Left lung (tissue), 4 donors: ENCODE measurements at regions not wholly inside any gene's neighbourhood (a gene's known extent, or its start where the extent isn't known, plus 50 kb on each side); places are given as distances from the start of the nearest gene placed in this dataset.

Experiments used
- ATAC-seq: fragments of 200-7000 bp; cut with Tn5 transposase; one replicate; pipeline ENCODE4 v1.9.1; 2020; ENCODE audit warnings: moderate library complexity
- DNase-seq, 4 donors: peaks; one replicate each; pipeline ENCODE4 v3.0.0-alpha.2; 2013 to 2020
- H3K27ac ChIP-seq, 2 donors: fragments of 200-600 bp; sonication (generic) in 1 of 2; one replicate each; pipeline versions ENCODE4 v1.5.0 to v1.8.0; 2020 to 2021
- H3K27me3 ChIP-seq, 2 donors: fragments of 200-600 bp; sonication (generic) in 1 of 2; one replicate each; pipeline versions ENCODE4 v1.5.0 to v1.8.0; 2020 to 2021
- H3K36me3 ChIP-seq, 2 donors: fragments of 200-600 bp; sonication (generic) in 1 of 2; one replicate each; pipeline versions ENCODE4 v1.5.0 to v1.8.0; 2020 to 2021
- H3K4me1 ChIP-seq, 2 donors: fragments of 200-600 bp; one replicate each; pipeline ENCODE4 v1.8.0; 2021
- H3K4me3 ChIP-seq, 2 donors: fragments of 200-600 bp; sonication (generic) in 1 of 2; one replicate each; pipeline versions ENCODE4 v1.5.0 to v1.8.0; 2020 to 2021; ENCODE audit warnings: mild to moderate bottlenecking in 1 of 2
- H3K9me3 ChIP-seq, 2 donors: fragments of 200-600 bp; sonication (generic) in 1 of 2; one replicate each; pipeline versions ENCODE4 v1.5.0 to v1.8.0; 2020 to 2021
- CTCF ChIP-seq, 2 donors: fragments of 200-600 bp; sonication (generic) in 1 of 2; IDR thresholded peaks; one replicate each; pipeline versions ENCODE4 v1.5.0 to v1.8.0; 2021; ENCODE audit warnings: antibody characterized with exemption in 2 of 2
- intact Hi-C, 2 donors: fragments of 100-400 bp; cut with DNase I; formaldehyde crosslinking; loops; one replicate each; pipeline versions ENCODE4 v1.11.2 to v1.14.2; 2022
- donor health status: DM: no; HTN: yes; CAD: no.
- donor health status: DM: no; HTN: no; CAD: no.

- ATAC-seq (no peak), DNase-seq (no peak)
- intact Hi-C loops: no loop called here
- Histone ChIP-seq H3K27ac (no peak overlapping the region), H3K9me3 (peaks cover 0 to 17% of the 10 kb centered on the region in 2 donors), H3K4me1 (no peaks in the 10 kb centered on the region), H3K27me3 (no peaks in the 10 kb centered on the region), H3K4me3 (no peak overlapping the region), H3K36me3 (no peaks in the 10 kb centered on the region)
- no peak for TF ChIP-seq CTCF (IDR thresholded peaks at IDR 0.05)
Measured at GRCh38 chr2:65675350-65675749, 243.0 kb upstream of the SPRED2 start.

- no peaks in the 10 kb centered on the region for H3K27me3 ChIP-seq
- DNase-seq (no peak), ATAC-seq (no peak)
- no peak overlapping the region for H3K27ac ChIP-seq
- intact Hi-C loops: no loop called here
- H3K36me3 ChIP-seq: no peaks in the 10 kb centered on the region
- TF ChIP-seq CTCF (IDR thresholded peaks at IDR 0.05): no peak
- peaks cover 0 to 41% of the 10 kb centered on the region in 2 donors for H3K9me3 ChIP-seq
- no peaks in the 10 kb centered on the region for H3K4me1 ChIP-seq
- H3K4me3 ChIP-seq: no peak overlapping the region
Measured at GRCh38 chr2:65671670-65672242, 239.4 kb upstream of the SPRED2 start.

- no peak overlapping the region for H3K4me3 ChIP-seq
- TF ChIP-seq CTCF (IDR thresholded peaks at IDR 0.05): no peak
- DNase-seq: no peak
- H3K36me3 ChIP-seq: no peaks in the 10 kb centered on the region
- intact Hi-C loops: no loop called here
- ATAC-seq: no peak
- no peaks in the 10 kb centered on the region for H3K4me1 ChIP-seq
- H3K9me3 ChIP-seq: peaks cover 0 to 25% of the 10 kb centered on the region in 2 donors
- no peak overlapping the region for H3K27ac ChIP-seq
- H3K27me3 ChIP-seq: no peaks in the 10 kb centered on the region
Measured at GRCh38 chr2:65669574-65669973, 237.2 kb upstream of the SPRED2 start.

- intact Hi-C loops: no loop called here
- no peak overlapping the region for H3K4me3 ChIP-seq
- no peak overlapping the region for H3K27ac ChIP-seq
- H3K9me3 ChIP-seq: peaks cover 0 to 23% of the 10 kb centered on the region in 2 donors
- no peaks in the 10 kb centered on the region for H3K27me3 ChIP-seq
- DNase-seq (no peak), ATAC-seq (no peak)
- no peaks in the 10 kb centered on the region for H3K4me1 ChIP-seq
- TF ChIP-seq CTCF (IDR thresholded peaks at IDR 0.05): no peak
- H3K36me3 ChIP-seq: no peaks in the 10 kb centered on the region
Measured at GRCh38 chr2:65668744-65669143, 236.3 kb upstream of the SPRED2 start.

GRCh38 chr2:65666156-65666725 lies 233.8 kb upstream of the SPRED2 start:
- no peak for TF ChIP-seq CTCF (IDR thresholded peaks at IDR 0.05)
- no peak overlapping the region for H3K27ac ChIP-seq
- no peaks in the 10 kb centered on the region for H3K36me3 ChIP-seq
- DNase-seq (no peak), ATAC-seq (no peak)
- no peaks in the 10 kb centered on the region for H3K4me1 ChIP-seq
- no peak overlapping the region for H3K4me3 ChIP-seq
- intact Hi-C loops: no loop called here
- H3K27me3 ChIP-seq: no peaks in the 10 kb centered on the region
- peaks cover 0 to 23% of the 10 kb centered on the region in 2 donors for H3K9me3 ChIP-seq
